Mucosa of descending colon (tissue), 3 donors: ENCODE measurements at regions not wholly inside any gene's neighbourhood (a gene's known extent, or its start where the extent isn't known, plus 50 kb on each side); places are given as distances from the start of the nearest gene placed in this dataset.

Experiments
- ATAC-seq: fragments of 200-7000 bp; cut with Tn5 transposase; one replicate; pipeline ENCODE4 v1.9.1; 2020; ENCODE audit warnings: mild to moderate bottlenecking, moderate library complexity
- DNase-seq, 3 donors: peaks; one replicate each; pipeline ENCODE4 v3.0.0-alpha.2; 2020
- H3K36me3 ChIP-seq: fragments of 200-600 bp; one replicate; pipeline ENCODE4 v1.8.0; 2021; ENCODE audit warnings: low read depth, mild to moderate bottlenecking
- H3K4me1 ChIP-seq: fragments of 200-600 bp; one replicate; pipeline ENCODE4 v1.8.0; 2021; ENCODE audit warnings: low read depth, mild to moderate bottlenecking
- H3K4me3 ChIP-seq: fragments of 200-600 bp; one replicate; pipeline ENCODE4 v1.8.0; 2021; ENCODE audit warnings: mild to moderate bottlenecking
- H3K9me3 ChIP-seq: fragments of 200-600 bp; one replicate; pipeline ENCODE4 v1.8.0; 2021; ENCODE audit warnings: mild to moderate bottlenecking
- CTCF ChIP-seq: fragments of 200-600 bp; IDR thresholded peaks from one replicate; pipeline ENCODE4 v1.8.0; 2022; ENCODE audit warnings: antibody characterized with exemption, mild to moderate bottlenecking
- intact Hi-C, 2 donors: fragments of 100-400 bp; cut with DNase I in 1 of 2; cut with micrococcal nuclease in 1 of 2; formaldehyde crosslinking; loops; one replicate each; pipeline versions ENCODE4 v1.11.0 to v1.11.1; 2022; cut with DNase I, micrococcal nuclease
- donor health status: DM: no; HTN: no; CAD: no; lungs with moderate emphysema.
- donor health status: DM: no; HTN: no; CAD: no.
- donor health status: DM: no; HTN: yes; CAD: no.

GRCh38 chr5:173494446-173494845 lies 122.0 kb downstream of the BOD1 start:
- Histone ChIP-seq H3K4me1 (no peaks in the 10 kb centered on the region), H3K4me3 (no peak overlapping the region), H3K36me3 (no peaks in the 10 kb centered on the region), H3K9me3 (no peaks in the 10 kb centered on the region)
- intact Hi-C loops: no loop called here
- TF ChIP-seq CTCF: no peak
- ATAC-seq: no peak
- no peak for DNase-seq

GRCh38 chr5:173493846-173494245 lies 122.6 kb downstream of the BOD1 start:
- ATAC-seq: no peak
- Histone ChIP-seq H3K4me3 (no peak overlapping the region), H3K4me1 (no peaks in the 10 kb centered on the region), H3K9me3 (no peaks in the 10 kb centered on the region), H3K36me3 (no peaks in the 10 kb centered on the region)
- no peak for DNase-seq
- no peak for TF ChIP-seq CTCF
- intact Hi-C loops: no loop called here

- intact Hi-C loops: no loop called here
- H3K4me3 ChIP-seq: no peak overlapping the region
These were observed 123.4 kb downstream of the BOD1 start for GRCh38 chr5:173493040-173493439.

GRCh38 chr5:173490681-173491080 lies 125.8 kb downstream of the BOD1 start:
- H3K4me3 ChIP-seq: no peak overlapping the region
- H3K4me1 ChIP-seq: no peaks in the 10 kb centered on the region
- ATAC-seq (no peak), DNase-seq (no peak)
- no peak for TF ChIP-seq CTCF
- H3K9me3 ChIP-seq: no peaks in the 10 kb centered on the region
- intact Hi-C loops: no loop called here
- H3K36me3 ChIP-seq: no peaks in the 10 kb centered on the region

More at GRCh38 chr5:173493040-173493439, 123.4 kb downstream of the BOD1 start:
- Histone ChIP-seq H3K4me1 (no peaks in the 10 kb centered on the region), H3K36me3 (no peaks in the 10 kb centered on the region), H3K9me3 (no peaks in the 10 kb centered on the region)
- no peak for TF ChIP-seq CTCF
- ATAC-seq (no peak), DNase-seq (no peak)

GRCh38 chr5:173488144-173488543 lies 128.3 kb downstream of the BOD1 start:
- H3K9me3 ChIP-seq: no peaks in the 10 kb centered on the region
- intact Hi-C loops: no loop called here
- no peak for DNase-seq
- ATAC-seq: no peak
- H3K36me3 ChIP-seq: no peaks in the 10 kb centered on the region
- no peaks in the 10 kb centered on the region for H3K4me1 ChIP-seq
- H3K4me3 ChIP-seq: no peak overlapping the region
- no peak for TF ChIP-seq CTCF

GRCh38 chr5:173487300-173487699 lies 129.2 kb downstream of the BOD1 start:
- Histone ChIP-seq H3K9me3 (no peaks in the 10 kb centered on the region), H3K4me3 (no peak overlapping the region), H3K36me3 (no peaks in the 10 kb centered on the region), H3K4me1 (no peaks in the 10 kb centered on the region)
- DNase-seq: no peak
- no peak for TF ChIP-seq CTCF
- no peak for ATAC-seq
- intact Hi-C loops: no loop called here
